Spleen (tissue), 11 donors: ENCODE measurements at regions not wholly inside any gene's neighbourhood (a gene's known extent, or its start where the extent isn't known, plus 50 kb on each side); places are given as distances from the start of the nearest gene placed in this dataset.
"Not testable (repeated sequence)": the region's sequence is repeated elsewhere in the genome, so short reads cannot be mapped to it uniquely, and the experiment has no call there.

Source experiments
- DNase-seq: peaks from one replicate; pipeline ENCODE4 v3.0.0-alpha.2; 2020
- H3K27ac ChIP-seq, 8 donors: fragments of 200-600 bp; sonication (generic) in 7 of 8; 1 replicate in 4 of 8; 2 replicates in 4 of 8; pipeline versions ENCODE4 v1.5.0 to v1.8.0; 2016 to 2021; ENCODE audit warnings: inconsistent platforms in 4 of 8, mild to moderate bottlenecking in 4 of 8, moderate library complexity in 1 of 8
- H3K27me3 ChIP-seq, 7 donors: fragments of 200-600 bp; sonication (generic) in 6 of 7; replicated peaks in 1 of 7; 1 replicate in 4 of 7; 2 replicates in 3 of 7; pipeline versions ENCODE4 v1.5.0 to v1.8.0; 2016 to 2021; ENCODE audit warnings: inconsistent platforms in 3 of 7, mild to moderate bottlenecking in 1 of 7
- H3K36me3 ChIP-seq, 6 donors: fragments of 200-600 bp; sonication (generic) in 5 of 6; 1 replicate in 4 of 6; 2 replicates in 2 of 6; pipeline versions ENCODE4 v1.5.0 to v1.8.0; 2016 to 2021; ENCODE audit warnings: inconsistent platforms in 2 of 6
- H3K4me1 ChIP-seq, 6 donors: fragments of 200-600 bp; sonication (generic) in 5 of 6; 1 replicate in 3 of 6; 2 replicates in 3 of 6; pipeline versions ENCODE4 v1.5.0 to v1.8.0; 2016 to 2021; ENCODE audit warnings: inconsistent platforms in 3 of 6
- H3K4me3 ChIP-seq, 8 donors: fragments of 200-600 bp; sonication (generic) in 7 of 8; 1 replicate in 4 of 8; 2 replicates in 4 of 8; pipeline versions ENCODE4 v1.5.0 to v1.8.0; 2016 to 2021; ENCODE audit warnings: inconsistent platforms in 4 of 8, mild to moderate bottlenecking in 4 of 8, moderate library complexity in 2 of 8
- H3K9me3 ChIP-seq, 8 donors: fragments of 200-600 bp; sonication (generic) in 7 of 8; 1 replicate in 4 of 8; 2 replicates in 4 of 8; pipeline versions ENCODE4 v1.5.0 to v1.8.0; 2016 to 2021; ENCODE audit warnings: inconsistent platforms in 4 of 8
- CTCF ChIP-seq, 11 experiments: fragments of 200-600 bp in 7 of 11; fragments of 450-650 bp in 4 of 11; sonication (generic) in 4 of 11; IDR thresholded peaks in 8 of 11; conservative IDR thresholded peaks in 3 of 11; 1 replicate in 7 of 11; 2 replicates in 4 of 11; pipeline versions ENCODE4 v1.4.0 to v1.8.0; 2016 to 2021; ENCODE audit warnings: antibody characterized with exemption in 11 of 11, inconsistent platforms in 4 of 11, mild to moderate bottlenecking in 1 of 11
- POLR2A ChIP-seq, 3 donors: fragments of 450-650 bp; IDR thresholded peaks; one replicate each; pipeline ENCODE4 v1.5.1; 2017; ENCODE audit warnings: antibody characterized with exemption in 3 of 3, mild to moderate bottlenecking in 1 of 3
- POLR2AphosphoS5 ChIP-seq, 3 donors: sonication (generic); formaldehyde crosslinking; IDR thresholded peaks; one replicate each; pipeline ENCODE4 v1.5.1; 2017; ENCODE audit warnings: antibody characterized with exemption in 3 of 3
- WGBS, 5 donors: extraction: QIAGEN DNeasy Blood & Tissue Kit in 3 of 5; methylation state at CpG; one replicate each; pipeline versions ENCODE4 v1.1.5 to v1.1.7; 2013 to 2018; 5-methylcytosine and 5-hydroxymethylcytosine counted together
- intact Hi-C: fragments of 100-400 bp; cut with DNase I; formaldehyde crosslinking; loops from one replicate; pipeline ENCODE4 v1.15.0; 2023; ENCODE audit warnings: low total_unique reads
- donor health status: healthy with polysubstance abuse.
- donor health status: DM: no; HTN: no; CAD: no; lungs with moderate emphysema.
- donor health status: DM: no; HTN: no; CAD: no.
- donor health status: Bipolar disorder and iron deficiency.
- donor health status: healthy.
- donor health status: DM: no; HTN: no; CAD: no.
- donor health status: DM: yes; HTN: yes; CAD: no.

GRCh38 chr12:13328535-13328934 lies 132.0 kb downstream of the EMP1 start:
- 71 to 86% (median 77%) methylated on average over 3 of the region's 3 CpGs for WGBS, 5 donors
- no peaks in the 10 kb centered on the region for H3K36me3 ChIP-seq
- H3K4me3 ChIP-seq, result no peak overlapping the region
- no peak for TF ChIP-seq CTCF (IDR thresholded peaks at IDR 0.05 in 8 of 11, conservative IDR thresholded peaks at IDR 0.05 in 3 of 11)
- TF ChIP-seq POLR2A (IDR thresholded peaks at IDR 0.05), result no peak
- no peak for TF ChIP-seq POLR2AphosphoS5 (IDR thresholded peaks at IDR 0.05)
- DNase-seq, result no peak
- no peak overlapping the region for H3K27ac ChIP-seq
- peaks cover 0 to 4% (median 0%) of the 10 kb centered on the region in 8 donors for H3K9me3 ChIP-seq
- H3K4me1 ChIP-seq, result no peaks in the 10 kb centered on the region
- intact Hi-C loops, result no loop called here
- peaks cover 0 to 18% (median 0%) of the 10 kb centered on the region in 7 donors for H3K27me3 ChIP-seq

- no peaks in the 10 kb centered on the region for H3K36me3 ChIP-seq
- H3K27me3 ChIP-seq, result peaks cover 0 to 18% (median 0%) of the 10 kb centered on the region in 7 donors
- no peaks in the 10 kb centered on the region for H3K4me1 ChIP-seq
- TF ChIP-seq CTCF (IDR thresholded peaks at IDR 0.05 in 8 of 11, conservative IDR thresholded peaks at IDR 0.05 in 3 of 11) (no peak), POLR2A (IDR thresholded peaks at IDR 0.05) (no peak), POLR2AphosphoS5 (IDR thresholded peaks at IDR 0.05) (no peak)
- no peaks in the 10 kb centered on the region for H3K9me3 ChIP-seq
- H3K4me3 ChIP-seq, result no peak overlapping the region
- intact Hi-C loops, result no loop called here
- no peak overlapping the region for H3K27ac ChIP-seq
- no peak for DNase-seq
- 68 to 86% (median 71%) methylated on average over 4 of the region's 4 CpGs for WGBS, 5 donors
Observed at GRCh38 chr12:13326076-13326475, 129.6 kb downstream of the EMP1 start.

- DNase-seq, H3K4me3 ChIP-seq, intact Hi-C loops, H3K27ac ChIP-seq, H3K9me3 ChIP-seq, H3K36me3 ChIP-seq, H3K4me1 ChIP-seq: not testable (repeated sequence)
- 84 to 94% (median 85%) methylated on average over 1 to 3 of the region's 3 CpGs for WGBS, 5 donors
- peaks cover 0 to 18% (median 0%) of the 10 kb centered on the region in 7 donors for H3K27me3 ChIP-seq
Observed at GRCh38 chr12:13325037-13325436, 128.5 kb downstream of the EMP1 start.

- DNase-seq, result no peak
- TF ChIP-seq CTCF (IDR thresholded peaks at IDR 0.05 in 8 of 11, conservative IDR thresholded peaks at IDR 0.05 in 3 of 11) (no peak), POLR2A (IDR thresholded peaks at IDR 0.05) (no peak), POLR2AphosphoS5 (IDR thresholded peaks at IDR 0.05) (no peak)
- 84 to 90% (median 87%) methylated on average over 3 of the region's 3 CpGs for WGBS, 5 donors
- no peak overlapping the region for H3K27ac ChIP-seq
- no peak overlapping the region for H3K4me3 ChIP-seq
- H3K36me3 ChIP-seq, result no peaks in the 10 kb centered on the region
- H3K9me3 ChIP-seq, result peaks cover 0 to 12% (median 3%) of the 10 kb centered on the region in 8 donors
- H3K27me3 ChIP-seq, result no peaks in the 10 kb centered on the region
- H3K4me1 ChIP-seq, result no peaks in the 10 kb centered on the region
- intact Hi-C loops, result no loop called here
Observed at GRCh38 chr12:13318231-13319015, 121.9 kb downstream of the EMP1 start.
